HEK293 (cell line): ENCODE measurements at regions not wholly inside any gene's neighbourhood (a gene's known extent, or its start where the extent isn't known, plus 50 kb on each side); places are given as distances from the start of the nearest gene placed in this dataset.

Experiments used
- CTCF ChIA-PET: fragments of 350-600 bp; formaldehyde crosslinking; extraction: SDS; loops from one replicate; lab custom pipeline; 2021; ENCODE audit warnings: antibody characterized with exemption; lab: Yijun Ruan, JAX
- POLR2A ChIA-PET: fragments of 300-600 bp; formaldehyde crosslinking; extraction: SDS; loops from one replicate; lab custom pipeline; 2020; ENCODE audit warnings: antibody characterized with exemption, inconsistent platforms; lab: Yijun Ruan, JAX
- H3K27ac ChIP-seq: fragments of 200-500 bp; sonication (Bioruptor generic); 2 replicates; pipeline ENCODE4 v1.5.1; 2014; ENCODE audit warnings: low read depth, low read length, control low read depth, inconsistent platforms; ENCODE audit errors: extremely low read depth
- H3K36me3 ChIP-seq, 2 experiments: fragments of 200-500 bp in 1 of 2; sonication (Bioruptor generic) in 1 of 2; 1 replicate in 1 of 2; 2 replicates in 1 of 2; pipeline ENCODE4 v1.5.1; 2014 to 2017; ENCODE audit warnings: inconsistent platforms in 2 of 2, low read length in 2 of 2; ENCODE audit not compliant: control insufficient read depth in 2 of 2, insufficient read depth in 1 of 2
- H3K4me1 ChIP-seq: fragments of 200-500 bp; sonication (Bioruptor generic); 2 replicates; pipeline ENCODE4 v1.5.1; 2014; ENCODE audit warnings: mild to moderate bottlenecking, low read length, inconsistent platforms; ENCODE audit not compliant: control insufficient read depth, insufficient read depth
- H3K4me3 ChIP-seq: 2 replicates; pipeline ENCODE4 v1.5.1; 2011; ENCODE audit warnings: low read depth, mild to moderate bottlenecking, control low read depth, low read length, moderate library complexity
- H3K9me3 ChIP-seq: fragments of 200-500 bp; sonication (Bioruptor generic); 2 replicates; pipeline ENCODE4 v1.5.1; 2014; ENCODE audit warnings: low read depth, low read length, inconsistent platforms; ENCODE audit not compliant: control insufficient read depth, insufficient read depth
- AEBP2 ChIP-seq: fragments of 450-650 bp; formaldehyde crosslinking; IDR thresholded peaks from 2 replicates; pipeline ENCODE4 v1.5.1; 2016; ENCODE audit warnings: missing biosample characterization, missing genetic modification characterization, borderline replicate concordance
- WT1 ChIP-seq: fragments of 450-650 bp; formaldehyde crosslinking; IDR thresholded peaks from 2 replicates; pipeline ENCODE4 v1.5.1; 2016; ENCODE audit warnings: missing biosample characterization, missing genetic modification characterization
- ZBTB21 ChIP-seq: fragments of 450-650 bp; formaldehyde crosslinking; IDR thresholded peaks from 2 replicates; pipeline ENCODE4 v1.5.1; 2017; ENCODE audit warnings: missing biosample characterization, missing genetic modification characterization
- ZBTB48 ChIP-seq: fragments of 450-650 bp; formaldehyde crosslinking; IDR thresholded peaks from 2 replicates; pipeline ENCODE4 v1.5.1; 2016; ENCODE audit warnings: missing biosample characterization, missing genetic modification characterization
- ZNF112 ChIP-seq: fragments of 450-650 bp; formaldehyde crosslinking; IDR thresholded peaks from 2 replicates; pipeline ENCODE4 v1.5.0; 2017; ENCODE audit warnings: missing biosample characterization, missing genetic modification characterization
- ZNF148 ChIP-seq: fragments of 450-650 bp; formaldehyde crosslinking; IDR thresholded peaks from 2 replicates; pipeline ENCODE4 v1.5.0; 2017; ENCODE audit warnings: missing biosample characterization, missing genetic modification characterization, borderline replicate concordance
- ZNF157 ChIP-seq: fragments of 450-650 bp; formaldehyde crosslinking; IDR thresholded peaks from 2 replicates; pipeline ENCODE4 v1.5.1; 2016; ENCODE audit warnings: missing biosample characterization, missing genetic modification characterization
- ZNF214 ChIP-seq: fragments of 450-650 bp; formaldehyde crosslinking; IDR thresholded peaks from 2 replicates; pipeline ENCODE4 v1.5.1; 2017; ENCODE audit warnings: missing biosample characterization, mild to moderate bottlenecking, missing genetic modification characterization, borderline replicate concordance
- ZNF221 ChIP-seq: fragments of 450-650 bp; formaldehyde crosslinking; IDR thresholded peaks from 2 replicates; pipeline ENCODE4 v1.5.1; 2017; ENCODE audit warnings: missing biosample characterization, missing genetic modification characterization, borderline replicate concordance
- ZNF274 ChIP-seq, 2 experiments: fragments of 200-500 bp in 1 of 2; fragments of 450-650 bp in 1 of 2; sonication (Bioruptor generic) in 1 of 2; formaldehyde crosslinking in 1 of 2; IDR thresholded peaks; 2 replicates each; pipeline versions ENCODE4 v1.5.1 to v1.6.1; 2014 to 2016; ENCODE audit warnings: borderline replicate concordance in 1 of 2, inconsistent platforms in 1 of 2, low read length in 1 of 2, missing biosample characterization in 1 of 2, missing genetic modification characterization in 1 of 2
- ZNF354C ChIP-seq: fragments of 450-650 bp; formaldehyde crosslinking; IDR thresholded peaks from 2 replicates; pipeline ENCODE4 v1.5.1; 2016; ENCODE audit warnings: missing biosample characterization, missing genetic modification characterization, low read depth, borderline replicate concordance
- ZNF366 ChIP-seq: fragments of 450-650 bp; formaldehyde crosslinking; conservative IDR thresholded peaks from 2 replicates; pipeline ENCODE4 v1.5.1; 2016; ENCODE audit warnings: missing biosample characterization, missing genetic modification characterization
- ZNF514 ChIP-seq: fragments of 450-650 bp; formaldehyde crosslinking; IDR thresholded peaks from 2 replicates; pipeline ENCODE4 v1.5.1; 2016; ENCODE audit warnings: missing biosample characterization, missing genetic modification characterization
- ZNF560 ChIP-seq: fragments of 450-650 bp; formaldehyde crosslinking; IDR thresholded peaks from 2 replicates; pipeline ENCODE4 v1.5.1; 2017; ENCODE audit warnings: missing biosample characterization, missing genetic modification characterization, borderline replicate concordance
- ZNF600 ChIP-seq: fragments of 450-650 bp; formaldehyde crosslinking; IDR thresholded peaks from 2 replicates; pipeline ENCODE4 v1.5.1; 2016; ENCODE audit warnings: missing biosample characterization, missing genetic modification characterization
- ZNF621 ChIP-seq: fragments of 450-650 bp; formaldehyde crosslinking; IDR thresholded peaks from 2 replicates; pipeline ENCODE4 v1.5.1; 2017; ENCODE audit warnings: missing biosample characterization, missing genetic modification characterization
- ZNF645 ChIP-seq: fragments of 450-650 bp; formaldehyde crosslinking; IDR thresholded peaks from 2 replicates; pipeline ENCODE4; 2016; ENCODE audit warnings: missing biosample characterization, missing genetic modification characterization
- ZNF660 ChIP-seq: fragments of 450-650 bp; IDR thresholded peaks from 2 replicates; pipeline ENCODE4 v1.5.1; 2018; ENCODE audit warnings: missing biosample characterization, mild to moderate bottlenecking, missing genetic modification characterization
- ZNF776 ChIP-seq: fragments of 450-650 bp; formaldehyde crosslinking; IDR thresholded peaks from 2 replicates; pipeline ENCODE4 v1.5.0; 2017; ENCODE audit warnings: missing biosample characterization, missing genetic modification characterization, borderline replicate concordance
- ZXDB ChIP-seq: fragments of 450-650 bp; formaldehyde crosslinking; IDR thresholded peaks from 2 replicates; pipeline ENCODE4 v1.5.1; 2016; ENCODE audit warnings: missing biosample characterization, missing genetic modification characterization
- TF ChIP-seq, protein P1 (sequence below): fragments of 450-650 bp; formaldehyde crosslinking; IDR thresholded peaks from 2 replicates; pipeline ENCODE4 v1.5.1; 2016; ENCODE audit warnings: missing biosample characterization, missing genetic modification characterization
- TF ChIP-seq, protein P2 (sequence below): fragments of 450-650 bp; formaldehyde crosslinking; conservative IDR thresholded peaks from 2 replicates; pipeline ENCODE4 v1.5.1; 2016; ENCODE audit warnings: low read depth, missing biosample characterization, missing genetic modification characterization

DNA sequence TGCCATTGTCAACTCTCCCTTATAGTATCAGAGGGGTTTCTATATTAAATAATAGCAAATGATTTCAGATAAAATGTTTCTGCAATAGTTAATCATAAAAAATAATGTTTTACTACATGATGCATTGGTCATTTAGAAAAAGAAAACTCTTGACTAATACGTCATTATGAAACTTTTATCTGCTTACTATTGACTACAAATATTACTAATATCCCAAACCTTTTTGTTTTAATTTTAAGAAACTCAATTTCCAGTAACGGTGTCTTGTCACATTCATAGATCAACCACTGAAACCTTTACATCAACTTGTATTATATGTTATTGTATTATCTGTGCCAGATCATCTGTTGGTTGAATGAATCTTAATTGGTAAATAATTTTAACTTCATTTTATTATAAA lies 482.9 kb upstream of the SLC35B3 start (continued):
- TF ChIP-seq ZNF157 (tag by site-specific recombination) (no peak), WT1 (no peak), ZNF560 (no peak)

DNA sequence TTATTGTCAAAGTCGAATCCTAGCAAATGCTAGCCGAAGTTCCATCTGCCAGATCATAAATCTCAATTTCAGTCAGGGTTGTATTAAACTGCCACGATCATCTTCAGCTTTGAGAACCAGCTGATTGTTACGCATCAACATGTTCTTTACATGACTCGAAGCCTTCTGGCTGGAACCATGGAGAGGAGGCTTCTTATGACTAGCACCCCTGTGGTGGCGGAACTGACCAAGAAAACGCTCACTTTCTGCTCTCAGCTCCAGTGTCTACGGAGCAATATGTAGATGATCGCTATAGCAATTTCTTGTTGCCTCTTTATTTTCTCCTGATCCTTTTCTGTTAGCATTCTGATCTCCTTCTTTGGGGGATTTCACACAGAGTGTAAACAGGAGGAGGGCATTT lies 479.4 kb upstream of the SLC35B3 start:
- no peak overlapping the region for H3K4me3 ChIP-seq
- no peaks in the 10 kb centered on the region for H3K36me3 ChIP-seq
- CTCF ChIA-PET = interaction anchor here (0.6 to 1.0 kb wide), 3 partner anchors 9 to 1663 kb away, joined by 3 to 4 read pairs (median 3); no protein-coding TSS in a partner anchor
- no peak overlapping the region for H3K27ac ChIP-seq
- H3K9me3 ChIP-seq = peaks cover 2% of the 10 kb centered on the region; the same call in 1 of the 2 replicates
- no peaks in the 10 kb centered on the region for H3K4me1 ChIP-seq
- POLR2A ChIA-PET = no interaction called here
- TF ChIP-seq ZNF776 (no peak), ZNF660 (no peak), ZNF366 (tag by site-specific recombination) (no peak), ZNF148 (no peak), ZNF112 (no peak), ZXDB (tag by site-specific recombination) (no peak), ZNF621 (no peak), ZNF274 (IDR thresholded peaks at IDR 0.05; ENCODE audit: low read length) (no peak), ZNF274 (tag by site-specific recombination; IDR thresholded peaks at IDR 0.05; ENCODE audit: borderline replicate concordance) (no peak), ZBTB48 (tag by site-specific recombination) (no peak), AEBP2 (tag by site-specific recombination) (no peak), ZNF514 (tag by site-specific recombination) (no peak), ZNF354C (tag by site-specific recombination) (no peak), ZNF221 (tag by site-specific recombination) (no peak), ZNF645 (no peak), ZNF600 (no peak), ZBTB21 (tag by site-specific recombination) (no peak), ZNF214 (tag by site-specific recombination) (no peak)
- TF ChIP-seq, protein P1, sequence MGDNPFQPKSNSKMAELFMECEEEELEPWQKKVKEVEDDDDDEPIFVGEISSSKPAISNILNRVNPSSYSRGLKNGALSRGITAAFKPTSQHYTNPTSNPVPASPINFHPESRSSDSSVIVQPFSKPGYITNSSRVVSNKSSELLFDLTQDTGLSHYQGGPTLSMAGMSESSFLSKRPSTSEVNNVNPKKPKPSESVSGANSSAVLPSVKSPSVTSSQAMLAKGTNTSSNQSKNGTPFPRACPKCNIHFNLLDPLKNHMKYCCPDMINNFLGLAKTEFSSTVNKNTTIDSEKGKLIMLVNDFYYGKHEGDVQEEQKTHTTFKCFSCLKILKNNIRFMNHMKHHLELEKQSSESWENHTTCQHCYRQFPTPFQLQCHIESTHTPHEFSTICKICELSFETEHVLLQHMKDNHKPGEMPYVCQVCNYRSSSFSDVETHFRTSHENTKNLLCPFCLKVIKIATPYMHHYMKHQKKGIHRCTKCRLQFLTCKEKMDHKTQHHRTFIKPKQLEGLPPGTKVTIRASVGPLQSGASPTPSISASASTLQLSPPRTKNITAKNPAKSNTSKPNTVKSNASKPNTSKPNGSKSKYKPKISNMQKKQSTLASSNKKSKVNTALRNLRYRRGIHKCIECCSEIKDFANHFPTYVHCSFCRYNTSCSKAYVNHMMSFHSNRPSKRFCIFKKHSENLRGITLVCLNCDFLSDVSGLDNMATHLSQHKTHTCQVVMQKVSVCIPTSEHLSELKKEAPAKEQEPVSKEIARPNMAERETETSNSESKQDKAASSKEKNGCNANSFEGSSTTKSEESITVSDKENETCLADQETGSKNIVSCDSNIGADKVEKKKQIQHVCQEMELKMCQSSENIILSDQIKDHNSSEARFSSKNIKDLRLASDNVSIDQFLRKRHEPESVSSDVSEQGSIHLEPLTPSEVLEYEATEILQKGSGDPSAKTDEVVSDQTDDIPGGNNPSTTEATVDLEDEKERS (tag by site-specific recombination) = no peak
- TF ChIP-seq, protein P2, sequence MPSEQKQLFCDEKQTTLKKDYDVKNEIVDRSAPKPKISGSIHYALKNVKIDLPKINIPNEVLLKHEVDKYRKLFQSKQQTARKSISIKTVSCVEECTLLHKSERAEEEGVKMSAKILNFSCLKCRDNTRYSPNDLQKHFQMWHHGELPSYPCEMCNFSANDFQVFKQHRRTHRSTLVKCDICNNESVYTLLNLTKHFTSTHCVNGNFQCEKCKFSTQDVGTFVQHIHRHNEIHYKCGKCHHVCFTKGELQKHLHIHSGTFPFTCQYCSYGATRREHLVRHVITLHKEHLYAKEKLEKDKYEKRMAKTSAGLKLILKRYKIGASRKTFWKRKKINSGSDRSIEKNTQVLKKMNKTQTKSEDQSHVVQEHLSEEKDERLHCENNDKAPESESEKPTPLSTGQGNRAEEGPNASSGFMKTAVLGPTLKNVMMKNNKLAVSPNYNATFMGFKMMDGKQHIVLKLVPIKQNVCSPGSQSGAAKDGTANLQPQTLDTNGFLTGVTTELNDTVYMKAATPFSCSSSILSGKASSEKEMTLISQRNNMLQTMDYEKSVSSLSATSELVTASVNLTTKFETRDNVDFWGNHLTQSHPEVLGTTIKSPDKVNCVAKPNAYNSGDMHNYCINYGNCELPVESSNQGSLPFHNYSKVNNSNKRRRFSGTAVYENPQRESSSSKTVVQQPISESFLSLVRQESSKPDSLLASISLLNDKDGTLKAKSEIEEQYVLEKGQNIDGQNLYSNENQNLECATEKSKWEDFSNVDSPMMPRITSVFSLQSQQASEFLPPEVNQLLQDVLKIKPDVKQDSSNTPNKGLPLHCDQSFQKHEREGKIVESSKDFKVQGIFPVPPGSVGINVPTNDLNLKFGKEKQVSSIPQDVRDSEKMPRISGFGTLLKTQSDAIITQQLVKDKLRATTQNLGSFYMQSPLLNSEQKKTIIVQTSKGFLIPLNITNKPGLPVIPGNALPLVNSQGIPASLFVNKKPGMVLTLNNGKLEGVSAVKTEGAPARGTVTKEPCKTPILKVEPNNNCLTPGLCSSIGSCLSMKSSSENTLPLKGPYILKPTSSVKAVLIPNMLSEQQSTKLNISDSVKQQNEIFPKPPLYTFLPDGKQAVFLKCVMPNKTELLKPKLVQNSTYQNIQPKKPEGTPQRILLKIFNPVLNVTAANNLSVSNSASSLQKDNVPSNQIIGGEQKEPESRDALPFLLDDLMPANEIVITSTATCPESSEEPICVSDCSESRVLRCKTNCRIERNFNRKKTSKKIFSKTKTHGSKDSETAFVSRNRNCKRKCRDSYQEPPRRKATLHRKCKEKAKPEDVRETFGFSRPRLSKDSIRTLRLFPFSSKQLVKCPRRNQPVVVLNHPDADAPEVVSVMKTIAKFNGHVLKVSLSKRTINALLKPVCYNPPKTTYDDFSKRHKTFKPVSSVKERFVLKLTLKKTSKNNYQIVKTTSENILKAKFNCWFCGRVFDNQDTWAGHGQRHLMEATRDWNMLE (tag by site-specific recombination) = no peak
